ENCODE measurements at regions not wholly inside any gene's neighbourhood (a gene's known extent, or its start where the extent isn't known, plus 50 kb on each side); places are given as distances from the start of the nearest gene placed in this dataset.

DNA sequence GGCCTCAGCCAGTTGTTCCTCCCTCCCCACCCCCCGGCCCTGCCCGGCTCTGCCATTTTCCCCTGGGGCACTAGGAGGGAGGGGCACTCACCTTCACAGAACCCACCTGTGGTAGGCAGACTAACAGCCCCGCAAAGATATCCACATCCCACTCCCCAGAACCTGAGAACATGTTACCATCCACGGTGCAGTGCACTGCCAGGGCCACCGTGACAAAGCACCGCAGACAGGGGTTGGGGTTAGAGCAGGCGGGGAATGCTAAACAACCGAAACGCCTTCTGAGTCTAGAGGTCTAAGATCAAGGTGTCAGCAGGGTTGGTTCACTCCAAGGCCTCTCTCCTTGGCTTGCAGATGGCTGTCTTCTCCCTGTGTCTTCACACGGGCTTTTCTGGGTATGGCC, 57.4 kb upstream of the NCOR2 start:
- DNase-seq (ENCODE audit: low spot score), result no peak
- TF ChIP-seq, protein P1, sequence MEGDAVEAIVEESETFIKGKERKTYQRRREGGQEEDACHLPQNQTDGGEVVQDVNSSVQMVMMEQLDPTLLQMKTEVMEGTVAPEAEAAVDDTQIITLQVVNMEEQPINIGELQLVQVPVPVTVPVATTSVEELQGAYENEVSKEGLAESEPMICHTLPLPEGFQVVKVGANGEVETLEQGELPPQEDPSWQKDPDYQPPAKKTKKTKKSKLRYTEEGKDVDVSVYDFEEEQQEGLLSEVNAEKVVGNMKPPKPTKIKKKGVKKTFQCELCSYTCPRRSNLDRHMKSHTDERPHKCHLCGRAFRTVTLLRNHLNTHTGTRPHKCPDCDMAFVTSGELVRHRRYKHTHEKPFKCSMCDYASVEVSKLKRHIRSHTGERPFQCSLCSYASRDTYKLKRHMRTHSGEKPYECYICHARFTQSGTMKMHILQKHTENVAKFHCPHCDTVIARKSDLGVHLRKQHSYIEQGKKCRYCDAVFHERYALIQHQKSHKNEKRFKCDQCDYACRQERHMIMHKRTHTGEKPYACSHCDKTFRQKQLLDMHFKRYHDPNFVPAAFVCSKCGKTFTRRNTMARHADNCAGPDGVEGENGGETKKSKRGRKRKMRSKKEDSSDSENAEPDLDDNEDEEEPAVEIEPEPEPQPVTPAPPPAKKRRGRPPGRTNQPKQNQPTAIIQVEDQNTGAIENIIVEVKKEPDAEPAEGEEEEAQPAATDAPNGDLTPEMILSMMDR (IDR thresholded peaks at IDR 0.05; ENCODE audit: extremely low read depth, insufficient read depth, missing control alignments), result no peak
- in situ Hi-C loops (cut with MboI; ENCODE audit: low pct_unique_long_range_greater_than_20kb, low sequenced_read_pairs, unreplicated experiment), result no loop called here

DNA sequence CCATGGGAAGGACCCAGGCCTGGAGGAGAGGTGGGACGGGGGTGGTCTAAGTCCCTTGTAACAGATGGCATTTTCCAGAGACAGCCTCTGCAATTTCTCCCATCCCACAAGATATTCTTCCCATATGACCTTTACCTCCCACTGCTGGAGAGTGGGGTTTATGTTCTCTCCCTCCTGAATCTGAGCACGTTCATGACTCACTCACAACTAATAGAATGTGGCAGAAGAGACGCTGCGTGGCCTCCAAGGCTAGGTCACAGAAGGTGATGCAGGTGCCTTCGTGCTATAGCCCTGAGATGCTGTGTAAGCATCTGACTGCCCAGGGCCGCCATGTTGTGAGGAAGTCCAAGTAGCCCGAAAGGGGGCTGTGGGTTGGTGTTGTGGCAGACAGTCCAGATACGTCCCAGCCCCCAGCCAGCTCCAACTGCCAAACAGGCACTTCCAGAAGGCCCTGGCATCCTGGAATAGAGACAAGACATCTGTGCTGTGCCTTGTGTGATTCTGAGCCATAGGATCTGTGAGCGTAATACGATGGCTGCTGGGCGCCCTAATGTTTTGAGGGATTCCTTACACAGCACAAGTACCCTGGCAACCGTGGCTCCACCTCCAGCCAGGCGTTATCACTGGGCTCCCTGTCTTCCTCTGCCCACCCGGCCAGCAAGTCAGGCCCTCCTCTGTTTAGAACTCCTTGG, 56.1 kb upstream of the NCOR2 start:
- TF ChIP-seq, protein P1 (IDR thresholded peaks at IDR 0.05; ENCODE audit: extremely low read depth, insufficient read depth, missing control alignments), result no peak
- in situ Hi-C loops (cut with MboI; ENCODE audit: low pct_unique_long_range_greater_than_20kb, low sequenced_read_pairs, unreplicated experiment), result no loop called here
- DNase-seq (ENCODE audit: low spot score), result no peak

DNA sequence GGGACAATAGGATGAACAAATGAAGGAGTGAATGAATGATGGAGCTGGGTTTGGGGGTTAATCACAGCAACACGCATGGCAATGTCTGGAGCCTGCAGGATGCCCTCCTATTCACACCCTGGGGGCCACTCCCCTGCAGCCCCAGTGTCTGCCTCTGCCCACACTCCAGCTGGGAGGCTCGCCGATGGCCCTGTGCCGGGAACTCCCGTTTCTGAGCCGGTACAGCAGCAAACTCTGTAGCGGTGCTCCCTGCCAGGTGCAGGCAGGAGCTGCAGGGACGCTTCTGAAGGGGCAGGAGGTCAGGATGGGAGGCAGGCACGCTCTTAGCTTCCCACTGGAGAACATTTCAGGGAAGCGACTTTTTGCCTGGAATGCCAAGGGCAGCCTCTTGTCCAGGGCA, 55.4 kb upstream of the NCOR2 start:
- DNase-seq (ENCODE audit: low spot score), result no peak
- TF ChIP-seq, protein P1 (IDR thresholded peaks at IDR 0.05; ENCODE audit: extremely low read depth, insufficient read depth, missing control alignments), result no peak
- in situ Hi-C loops (cut with MboI; ENCODE audit: low pct_unique_long_range_greater_than_20kb, low sequenced_read_pairs, unreplicated experiment), result no loop called here

DNA sequence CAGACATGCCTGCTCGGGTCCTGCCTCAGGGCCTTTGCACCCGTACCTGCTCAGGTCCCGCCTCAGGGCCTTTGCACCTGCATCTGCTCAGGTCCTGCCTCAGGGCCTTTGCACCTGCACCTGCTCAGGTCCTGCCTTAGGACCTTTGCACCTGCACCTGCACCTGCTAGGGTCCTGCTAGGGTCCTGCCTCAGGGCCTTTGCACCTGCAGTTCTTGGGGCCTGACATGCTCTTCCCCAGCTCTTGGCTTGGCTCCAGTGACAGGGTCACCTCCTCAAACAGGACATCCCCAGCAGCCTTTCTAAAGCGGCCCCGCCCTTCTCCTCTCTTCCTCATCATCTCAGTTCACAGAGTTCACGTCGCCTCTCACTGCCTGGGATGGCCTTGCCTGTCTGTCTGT, 54.9 kb upstream of the NCOR2 start:
- TF ChIP-seq, protein P1 (IDR thresholded peaks at IDR 0.05; ENCODE audit: extremely low read depth, insufficient read depth, missing control alignments), result no peak
- in situ Hi-C loops (cut with MboI; ENCODE audit: low pct_unique_long_range_greater_than_20kb, low sequenced_read_pairs, unreplicated experiment), result no loop called here

DNA sequence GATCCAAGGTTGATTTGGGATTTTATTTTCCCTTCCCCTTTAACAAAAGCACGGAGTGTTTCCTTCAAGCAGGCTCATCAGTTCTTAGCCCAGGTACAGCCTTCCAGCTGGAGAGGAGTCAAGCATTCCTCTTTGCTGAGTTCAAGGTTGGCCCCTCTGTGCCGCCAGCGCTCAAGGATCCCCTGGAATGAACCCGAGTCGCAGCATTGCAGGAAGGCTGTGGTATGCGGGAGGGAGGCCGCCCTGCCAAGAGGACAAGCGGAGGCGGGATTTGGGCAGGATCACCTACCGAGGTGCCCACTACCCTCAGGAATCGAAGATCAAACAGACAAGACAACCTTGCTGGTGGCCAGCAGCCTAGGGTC, 53.9 kb upstream of the NCOR2 start:
- TF ChIP-seq, protein P1 (IDR thresholded peaks at IDR 0.05; ENCODE audit: extremely low read depth, insufficient read depth, missing control alignments), result no peak
- in situ Hi-C loops (cut with MboI; ENCODE audit: low pct_unique_long_range_greater_than_20kb, low sequenced_read_pairs, unreplicated experiment), result no loop called here
- DNase-seq (ENCODE audit: low spot score), result no peak

More for the DNA sequence above, 54.9 kb upstream of the NCOR2 start:
- no peak for DNase-seq (ENCODE audit: low spot score)

DNA sequence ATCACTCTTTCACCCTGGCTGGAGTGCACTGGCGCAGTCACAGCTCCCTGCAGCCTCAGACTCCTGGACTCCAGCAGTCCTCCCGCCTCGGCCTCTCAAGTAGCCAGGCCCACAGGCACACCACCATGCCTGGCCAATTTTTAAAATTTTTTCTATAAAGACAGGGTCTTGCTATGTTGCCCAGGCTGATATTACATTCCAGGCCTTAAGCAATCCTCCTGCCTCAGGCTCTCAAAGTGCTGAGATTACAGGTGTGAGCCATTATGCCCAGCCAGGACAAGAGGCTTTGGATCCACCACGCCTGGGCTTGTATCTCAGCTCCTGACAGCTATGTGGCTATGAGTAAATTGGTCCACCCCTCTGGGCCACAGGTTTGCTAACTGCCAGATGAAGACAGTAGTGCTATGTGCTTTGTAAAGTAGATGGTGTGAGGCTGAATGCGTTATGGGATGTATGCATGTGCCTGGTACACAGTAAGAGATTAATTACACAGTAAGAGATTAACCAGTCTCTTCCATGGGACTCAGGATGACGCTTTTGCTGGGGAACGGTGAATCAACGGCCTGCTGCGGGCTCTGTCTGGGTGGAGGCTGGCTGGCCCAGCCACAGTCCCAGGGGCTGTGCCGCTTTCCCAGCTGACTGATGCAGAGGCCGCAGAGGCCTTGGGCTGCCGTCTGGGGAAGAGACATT, 53.3 kb upstream of the NCOR2 start:
- TF ChIP-seq, protein P1 (IDR thresholded peaks at IDR 0.05; ENCODE audit: extremely low read depth, insufficient read depth, missing control alignments), result no peak
- DNase-seq (ENCODE audit: low spot score), result no peak
- in situ Hi-C loops (cut with MboI; ENCODE audit: low pct_unique_long_range_greater_than_20kb, low sequenced_read_pairs, unreplicated experiment), result no loop called here

All from GM13977 (cell line).